ENCODE measurements at regions not wholly inside any gene's neighbourhood (a gene's known extent, or its start where the extent isn't known, plus 50 kb on each side); places are given as distances from the start of the nearest gene placed in this dataset.
"Not testable (repeated sequence)": the region's sequence is repeated elsewhere in the genome, so short reads cannot be mapped to it uniquely, and the experiment has no call there.

GRCh38 chr6:3912361-3913076 lies 63.3 kb downstream of the FAM50B start:
- DNase-seq (ENCODE audit: low read depth), result no peak
- no peak overlapping the region for H3K4me3 ChIP-seq (ENCODE audit: low read depth, low read length)
- TF ChIP-seq MAX (IDR thresholded peaks at IDR 0.05; ENCODE audit: low read depth, low read length), result no peak
- no peak for TF ChIP-seq POLR2A (IDR thresholded peaks at IDR 0.05; ENCODE audit: extremely low read depth, insufficient read length)
- TF ChIP-seq CTCF (IDR thresholded peaks at IDR 0.05; ENCODE audit: low read depth, low read length), result no peak
- TF ChIP-seq MYC (IDR thresholded peaks at IDR 0.05; ENCODE audit: low read depth, low read length), result no peak

- H3K4me3 ChIP-seq (ENCODE audit: low read depth, low read length), result no peak overlapping the region
- DNase-seq (ENCODE audit: low read depth), result no peak
- TF ChIP-seq POLR2A (IDR thresholded peaks at IDR 0.05; ENCODE audit: extremely low read depth, insufficient read length) (no peak), CTCF (IDR thresholded peaks at IDR 0.05; ENCODE audit: low read depth, low read length) (no peak), MYC (IDR thresholded peaks at IDR 0.05; ENCODE audit: low read depth, low read length) (no peak), MAX (IDR thresholded peaks at IDR 0.05; ENCODE audit: low read depth, low read length) (no peak)
Observed at GRCh38 chr6:3913077-3913957, 64.1 kb downstream of the FAM50B start.

GRCh38 chr6:3913958-3914337 lies 64.8 kb downstream of the FAM50B start:
- H3K4me3 ChIP-seq (ENCODE audit: low read depth, low read length), result no peak overlapping the region
- TF ChIP-seq MAX (IDR thresholded peaks at IDR 0.05; ENCODE audit: low read depth, low read length) (no peak), MYC (IDR thresholded peaks at IDR 0.05; ENCODE audit: low read depth, low read length) (no peak), POLR2A (IDR thresholded peaks at IDR 0.05; ENCODE audit: extremely low read depth, insufficient read length) (no peak), CTCF (IDR thresholded peaks at IDR 0.05; ENCODE audit: low read depth, low read length) (no peak)
- DNase-seq (ENCODE audit: low read depth), result no peak

- H3K4me3 ChIP-seq (ENCODE audit: low read depth, low read length), result no peak overlapping the region
- no peak for TF ChIP-seq POLR2A (IDR thresholded peaks at IDR 0.05; ENCODE audit: extremely low read depth, insufficient read length)
- no peak for TF ChIP-seq MYC (IDR thresholded peaks at IDR 0.05; ENCODE audit: low read depth, low read length)
- no peak for TF ChIP-seq CTCF (IDR thresholded peaks at IDR 0.05; ENCODE audit: low read depth, low read length)
- TF ChIP-seq MAX (IDR thresholded peaks at IDR 0.05; ENCODE audit: low read depth, low read length), result no peak
- no peak for DNase-seq (ENCODE audit: low read depth)
Observed at GRCh38 chr6:3915076-3915791, 66.1 kb downstream of the FAM50B start.

- no peak overlapping the region for H3K4me3 ChIP-seq (ENCODE audit: low read depth, low read length)
- no peak for DNase-seq (ENCODE audit: low read depth)
- TF ChIP-seq POLR2A (IDR thresholded peaks at IDR 0.05; ENCODE audit: extremely low read depth, insufficient read length) (no peak), CTCF (IDR thresholded peaks at IDR 0.05; ENCODE audit: low read depth, low read length) (no peak), MAX (IDR thresholded peaks at IDR 0.05; ENCODE audit: low read depth, low read length) (no peak), MYC (IDR thresholded peaks at IDR 0.05; ENCODE audit: low read depth, low read length) (no peak)
Observed at GRCh38 chr6:3916211-3916610, 67.0 kb downstream of the FAM50B start.

GRCh38 chr6:3916749-3917148 lies 67.6 kb downstream of the FAM50B start:
- DNase-seq (ENCODE audit: low read depth); H3K4me3 ChIP-seq (ENCODE audit: low read depth, low read length): not testable (repeated sequence)
